NCI-H446 (cell line): ENCODE measurements at regions not wholly inside any gene's neighbourhood (a gene's known extent, or its start where the extent isn't known, plus 50 kb on each side); places are given as distances from the start of the nearest gene placed in this dataset.

ENCODE experiments used
- DNase-seq, 2 experiments: peaks; one replicate each; lab custom pipeline; 2025; lab: John Stamatoyannopoulos, UW

DNA sequence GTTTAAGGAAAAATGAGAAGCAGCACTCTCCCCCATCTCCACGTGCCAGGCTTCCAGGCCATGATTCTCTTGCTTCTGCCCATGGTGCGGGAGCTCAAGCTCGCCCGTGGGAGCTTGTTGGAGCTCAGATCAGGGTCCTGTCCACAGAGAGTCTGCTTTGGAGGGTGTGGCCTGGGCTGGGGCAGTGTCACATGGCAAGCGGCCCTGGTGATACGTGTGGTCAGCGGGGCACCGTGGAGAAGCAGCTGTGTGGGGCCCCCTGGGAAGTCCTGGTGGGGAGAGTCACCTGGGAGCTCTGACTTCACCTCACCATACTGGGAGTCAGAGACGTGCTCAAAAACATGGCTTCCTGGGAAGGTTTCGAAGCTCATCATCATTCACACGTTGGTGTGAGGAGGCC is 275.3 kb downstream of the GADD45G start:
- DNase-seq, result no peak

DNA sequence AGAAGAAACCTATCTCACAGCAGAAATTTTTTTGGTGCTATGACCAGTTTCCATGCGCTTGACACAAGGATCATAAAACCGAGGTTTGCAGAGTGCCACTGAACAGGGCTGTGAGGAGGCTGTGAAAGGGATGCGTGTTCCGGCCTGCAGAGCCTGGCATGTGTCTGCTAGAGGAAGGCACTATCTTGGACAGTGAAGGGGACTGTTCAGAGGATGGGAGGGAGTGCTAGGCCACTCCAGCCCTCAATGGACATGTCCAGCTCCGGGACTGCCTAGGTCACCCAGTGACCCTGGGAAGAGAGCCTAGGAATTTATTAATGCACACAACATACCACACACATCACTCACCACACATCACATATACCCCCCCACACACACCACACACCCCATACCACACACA is 275.9 kb downstream of the GADD45G start:
- no peak for DNase-seq

GRCh38 chr9:89881431-89881830 is 276.6 kb downstream of the GADD45G start:
- no peak for DNase-seq

DNA sequence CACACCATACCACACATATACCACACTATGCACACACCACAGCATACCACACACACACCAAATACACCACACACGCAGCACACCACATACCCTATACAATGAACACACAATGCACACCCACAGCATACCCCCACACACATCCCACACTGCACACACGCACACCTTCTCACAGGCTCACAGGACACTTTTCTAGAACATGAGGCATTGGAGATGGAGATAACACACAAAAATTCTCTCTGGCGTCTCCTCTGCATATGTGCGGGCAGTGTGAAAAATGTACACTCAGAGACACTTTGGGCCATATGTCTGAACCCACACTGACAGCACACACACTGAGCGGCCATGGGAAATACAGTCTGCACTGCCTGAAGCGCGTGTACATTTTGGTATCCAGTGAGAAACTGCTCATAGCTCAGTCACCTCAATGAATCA is 278.1 kb downstream of the GADD45G start:
- DNase-seq, result no peak

GRCh38 chr9:89883401-89884341 is 278.9 kb downstream of the GADD45G start:
- DNase-seq, result no peak

- DNase-seq, result no peak
Measured at GRCh38 chr9:89884356-89885083, 279.7 kb downstream of the GADD45G start.

GRCh38 chr9:89885156-89885555 is 280.3 kb downstream of the GADD45G start:
- DNase-seq, result no peak

DNA sequence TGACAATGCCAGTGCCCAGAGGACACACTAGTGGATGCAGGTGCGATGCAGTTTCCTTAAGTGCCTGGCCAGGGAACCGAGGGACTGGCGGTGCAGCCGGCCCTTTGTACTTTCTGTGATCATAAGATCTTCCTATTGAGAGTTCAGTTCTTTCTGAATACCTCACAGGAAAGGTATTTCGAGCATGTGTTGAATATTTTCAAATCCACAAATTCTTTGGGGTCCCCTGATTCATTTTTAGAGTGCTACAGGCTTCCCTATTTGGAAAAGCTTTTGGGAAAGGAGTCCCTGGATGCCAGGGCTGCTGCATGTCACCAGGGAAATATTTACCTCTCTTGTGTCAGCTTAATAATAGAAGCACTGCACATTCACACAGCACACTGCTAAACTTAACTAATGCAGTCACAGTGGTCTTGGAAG is 281.5 kb downstream of the GADD45G start:
- DNase-seq, result no peak

GRCh38 chr9:89887286-89887685 is 282.5 kb downstream of the GADD45G start:
- DNase-seq, result no peak

DNA sequence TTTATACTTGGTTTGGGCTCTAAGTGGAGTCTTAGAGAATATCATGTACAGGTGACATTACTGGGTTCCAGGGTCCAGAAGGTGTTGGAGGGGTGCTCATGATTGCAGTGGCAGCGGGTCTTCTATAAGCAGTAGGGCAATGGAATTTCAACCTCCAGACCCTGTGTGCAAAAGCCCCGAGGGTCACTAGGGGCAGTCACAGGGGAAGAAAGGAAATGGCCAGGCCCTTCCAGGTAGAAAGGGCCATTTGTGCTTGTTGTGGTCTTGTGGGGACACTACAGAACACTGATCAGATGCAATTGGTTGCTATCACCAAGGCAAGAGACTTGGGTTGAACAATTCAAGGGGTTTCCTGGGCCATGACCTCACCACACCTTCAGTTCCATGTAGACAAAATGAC is 283.4 kb downstream of the GADD45G start:
- DNase-seq, result no peak

DNA sequence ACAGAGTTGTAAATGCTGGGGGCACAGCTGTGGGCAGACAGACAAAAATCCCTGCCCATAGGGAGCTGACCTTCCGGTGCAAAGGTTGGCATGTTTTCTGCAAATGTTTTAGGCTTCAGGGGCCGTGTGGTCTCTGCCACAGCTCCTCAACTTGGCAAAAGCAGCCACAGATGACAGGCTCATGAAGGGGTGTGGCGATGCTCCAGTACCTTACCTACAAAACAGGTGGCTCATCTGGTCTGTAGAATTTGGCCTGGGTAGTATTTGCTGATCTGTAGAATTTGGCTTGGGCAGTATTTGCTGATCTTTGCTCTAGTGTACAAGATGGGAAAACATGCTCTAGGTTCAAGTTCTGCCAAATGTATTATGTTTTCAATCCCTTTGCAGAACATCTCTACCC is 283.9 kb downstream of the GADD45G start:
- DNase-seq, result no peak

DNA sequence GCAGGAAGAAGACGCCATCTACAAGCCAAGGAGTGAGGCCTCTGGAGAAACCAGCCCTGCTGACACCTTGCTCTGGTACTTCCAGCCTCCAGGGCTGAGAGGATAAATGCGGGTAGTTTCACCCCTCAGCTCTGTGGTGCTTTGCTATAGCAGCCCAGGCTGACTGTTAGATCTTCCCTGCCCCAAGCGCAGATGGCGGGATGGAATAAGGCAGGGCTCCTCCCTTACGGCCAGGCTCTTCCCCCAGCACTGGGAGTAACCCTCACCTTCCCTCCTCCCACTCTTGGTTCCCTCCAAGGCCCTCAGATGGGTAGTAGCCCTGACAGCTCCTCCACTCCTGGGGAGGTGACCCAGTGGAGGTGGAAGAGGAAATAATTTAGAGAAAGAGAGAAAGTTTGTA is 285.1 kb downstream of the GADD45G start:
- no peak for DNase-seq

DNA sequence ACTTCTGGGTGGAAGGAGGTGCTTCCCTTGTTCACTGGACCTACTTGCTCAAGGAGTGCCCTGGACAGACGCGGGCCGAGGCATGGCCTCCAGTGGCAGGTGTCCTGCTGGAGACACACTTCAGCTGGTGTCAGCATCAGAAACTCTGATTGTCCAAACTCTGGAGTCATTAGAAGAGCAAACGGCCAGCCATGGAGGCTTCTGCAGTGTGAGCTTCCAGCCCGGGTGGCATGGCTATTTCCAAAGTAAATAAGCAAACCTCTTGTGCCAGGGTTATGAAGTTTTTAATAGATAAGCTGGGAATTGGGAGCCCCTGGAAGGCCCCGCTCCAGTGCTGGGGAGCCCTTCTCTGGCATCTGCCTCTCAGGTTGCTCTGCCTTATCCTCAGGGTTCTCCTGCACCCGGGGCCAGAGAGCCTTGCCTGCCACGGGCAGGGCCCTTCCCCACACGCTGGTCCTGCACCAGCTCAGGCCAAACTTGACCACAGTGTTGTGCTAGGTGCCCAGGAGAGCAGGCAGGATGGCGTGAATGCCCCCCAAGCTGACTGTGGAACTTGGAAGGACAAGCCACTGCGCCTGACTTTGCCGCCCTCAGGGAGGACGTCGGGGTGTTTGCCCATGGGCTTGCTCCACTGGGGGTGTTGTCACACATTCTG is 285.6 kb downstream of the GADD45G start:
- no peak for DNase-seq

GRCh38 chr9:89891221-89891590 is 286.4 kb downstream of the GADD45G start:
- no peak for DNase-seq

DNA sequence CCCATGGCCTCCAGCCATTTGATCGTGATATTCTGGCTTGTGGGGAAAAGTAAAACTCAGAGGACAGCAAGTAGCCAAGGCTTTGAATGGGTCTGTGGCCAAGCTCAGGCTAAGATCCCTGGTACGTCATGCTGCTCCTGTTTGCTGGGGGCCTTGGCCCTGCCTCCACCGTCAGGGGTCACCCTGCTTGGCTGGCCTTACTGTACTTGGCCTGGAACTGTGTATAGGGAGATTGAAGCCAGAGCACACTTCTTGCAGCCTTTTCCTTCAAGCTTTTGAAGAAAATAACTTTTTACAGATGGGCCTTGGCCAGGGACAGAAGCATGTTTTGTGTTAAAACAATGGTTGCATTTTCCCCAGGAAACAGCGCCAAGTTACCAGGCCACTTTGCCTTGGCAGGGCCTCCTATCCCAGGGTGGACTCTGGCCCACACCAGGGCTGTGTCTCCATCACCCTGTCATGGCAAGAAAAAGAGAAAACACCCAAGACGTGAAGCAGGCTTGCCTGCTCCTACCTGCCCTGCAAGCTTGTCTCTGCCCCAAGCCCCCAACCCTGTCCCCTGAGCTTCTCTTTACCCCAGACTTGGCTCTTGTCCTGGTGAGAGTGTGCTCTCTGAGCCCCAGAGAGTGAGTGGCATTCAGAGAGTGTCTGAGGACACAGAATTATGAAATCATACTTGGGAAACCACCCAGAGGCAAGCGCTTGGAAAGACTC is 286.9 kb downstream of the GADD45G start:
- DNase-seq, result no peak

GRCh38 chr9:89892920-89893319 is 288.1 kb downstream of the GADD45G start:
- DNase-seq, result no peak

- no peak for DNase-seq
Measured at GRCh38 chr9:89893886-89894285, 289.1 kb downstream of the GADD45G start.

- DNase-seq, result no peak
Measured at GRCh38 chr9:89896806-89897340, 292.1 kb downstream of the GADD45G start.

DNA sequence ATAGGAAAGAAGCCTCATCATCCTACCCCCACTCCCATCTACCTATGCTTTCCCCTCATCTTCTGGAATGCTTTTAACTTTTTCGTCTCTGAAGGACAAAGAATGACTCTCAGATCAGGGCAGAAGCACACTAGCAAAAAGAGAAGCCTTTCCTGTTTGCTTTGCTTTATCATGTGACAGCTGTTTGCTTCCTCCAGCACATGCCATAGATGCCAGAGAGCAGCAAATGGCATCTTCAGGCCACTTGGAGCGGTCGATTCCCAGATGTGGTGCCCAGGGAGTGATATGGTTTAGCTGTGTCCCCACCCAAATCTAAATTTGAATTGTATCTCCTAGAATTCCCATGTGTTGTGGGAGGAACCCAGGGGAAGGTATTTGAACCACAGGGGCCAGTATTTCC is 294.8 kb downstream of the GADD45G start:
- DNase-seq, result no peak

GRCh38 chr9:89901920-89902319 is 297.1 kb downstream of the GADD45G start:
- DNase-seq, result no peak

GRCh38 chr9:89902450-89903140 is 297.8 kb downstream of the GADD45G start:
- DNase-seq, result no peak
